ENCODE measurements at regions not wholly inside any gene's neighbourhood (a gene's known extent, or its start where the extent isn't known, plus 50 kb on each side); places are given as distances from the start of the nearest gene placed in this dataset.

- TF ChIP-seq EZH2 (IDR thresholded peaks at IDR 0.05) = no peak
- TF ChIP-seq CEBPB (IDR thresholded peaks at IDR 0.05; ENCODE audit: low read depth) = peak; percentile 26; the same call in 1 of the 2 replicates
- no peak for TF ChIP-seq CTCF (IDR thresholded peaks at IDR 0.05 in 2 of 3, conservative IDR thresholded peaks at IDR 0.05 in 1 of 3; ENCODE audit: borderline replicate concordance in 1 of 3, insufficient read depth in 1 of 3, low read depth in 2 of 3, low read length in 2 of 3)
- no peak for TF ChIP-seq SIN3A (IDR thresholded peaks at IDR 0.05; ENCODE audit: low read depth)
- no peak for TF ChIP-seq POLR2A (IDR thresholded peaks at IDR 0.05; ENCODE audit: borderline replicate concordance, extremely low read depth, insufficient read depth, insufficient read length)
- TF ChIP-seq POLR2AphosphoS5 (IDR thresholded peaks at IDR 0.05; ENCODE audit: low read depth, low read length) = no peak
- no peak for TF ChIP-seq RAD21 (IDR thresholded peaks at IDR 0.05; ENCODE audit: low read depth)
Observed at GRCh38 chr7:121546632-121547543, 150.8 kb upstream of the FAM3C start.
